COLO668 (cell line): ENCODE measurements at regions not wholly inside any gene's neighbourhood (a gene's known extent, or its start where the extent isn't known, plus 50 kb on each side); places are given as distances from the start of the nearest gene placed in this dataset.
"Not testable (repeated sequence)": the region's sequence is repeated elsewhere in the genome, so short reads cannot be mapped to it uniquely, and the experiment has no call there.

Experiments used
- DNase-seq: peaks from one replicate; lab custom pipeline; 2025; ENCODE audit not compliant: unreplicated experiment; lab: John Stamatoyannopoulos, UW

DNA sequence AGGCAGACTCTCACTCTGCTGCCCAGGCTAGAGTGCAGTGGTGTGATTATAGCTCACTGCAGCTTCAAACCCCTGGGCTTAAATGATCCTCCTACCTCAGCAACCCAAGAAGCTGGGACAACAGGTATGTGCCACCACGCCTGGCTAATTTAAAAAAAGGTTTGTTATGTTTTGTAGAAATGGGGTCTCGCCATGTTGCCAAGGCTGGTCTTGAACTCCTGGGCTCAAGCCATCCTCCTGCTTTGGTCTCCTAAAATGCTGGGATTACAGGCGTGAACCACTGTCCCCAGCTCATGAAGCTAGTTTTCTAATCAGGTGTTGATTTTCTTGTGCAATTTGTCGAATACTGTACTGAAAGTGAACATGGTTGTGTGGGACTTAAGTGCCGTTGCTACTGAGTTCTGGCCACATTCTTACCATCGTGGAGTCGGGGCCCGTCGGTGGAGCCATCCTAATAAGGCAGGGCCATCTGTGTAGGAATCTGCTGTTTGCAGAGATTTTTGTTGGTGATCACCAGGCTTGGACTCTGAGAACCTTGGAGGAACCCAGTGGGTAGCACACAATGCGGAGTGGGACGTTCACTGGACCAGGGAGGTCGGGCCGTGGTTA, 193.2 kb downstream of the GOLGA6L6 start:
- no peak for DNase-seq

GRCh38 chr15:20346082-20346805, 195.4 kb downstream of the GOLGA6L6 start:
- no peak for DNase-seq

GRCh38 chr15:20345401-20345958, 196.1 kb downstream of the GOLGA6L6 start:
- no peak for DNase-seq

GRCh38 chr15:20344601-20345400, 196.8 kb downstream of the GOLGA6L6 start:
- no peak for DNase-seq

DNA sequence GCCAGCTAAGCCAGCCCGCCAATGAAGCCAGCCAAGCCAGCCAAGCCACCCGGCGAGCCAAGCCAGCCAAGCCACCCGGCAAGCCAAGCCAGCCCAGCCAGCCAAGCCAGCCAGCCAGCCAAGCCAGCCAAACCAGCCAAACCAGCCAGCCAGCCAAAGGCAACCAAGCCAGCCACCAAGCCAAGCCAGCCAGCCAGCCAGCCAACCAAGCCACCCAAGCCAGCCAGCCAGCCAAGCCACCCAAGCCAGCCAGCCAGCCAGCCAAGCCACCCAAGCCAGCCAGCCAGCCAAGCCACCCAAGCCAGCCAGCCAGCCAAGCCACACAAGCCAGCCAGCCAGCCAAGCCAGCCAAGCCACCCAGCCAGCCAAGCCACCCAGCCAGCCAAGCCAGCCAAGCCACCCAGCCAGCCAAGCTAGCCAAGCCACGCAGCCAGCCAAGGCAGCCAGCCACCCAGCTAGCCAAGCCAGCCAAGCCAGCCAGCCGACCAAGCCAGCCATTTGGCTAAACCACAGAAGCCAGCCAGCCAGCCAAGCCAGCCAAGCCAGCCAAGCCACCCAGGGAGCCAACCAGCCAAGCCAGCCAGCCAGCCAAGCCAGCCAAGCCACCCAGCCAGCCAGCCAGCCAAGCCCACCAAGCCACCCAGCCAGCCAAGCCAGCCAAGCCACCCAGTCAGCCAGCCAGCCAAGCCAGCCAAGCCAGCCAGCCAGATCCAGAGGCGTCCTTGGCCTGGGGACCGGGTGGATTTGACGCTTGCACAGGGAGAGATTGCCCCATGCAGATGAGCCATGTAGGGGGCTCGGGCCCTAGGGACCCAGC, 198.0 kb downstream of the GOLGA6L6 start:
- not testable (repeated sequence) for DNase-seq

DNA sequence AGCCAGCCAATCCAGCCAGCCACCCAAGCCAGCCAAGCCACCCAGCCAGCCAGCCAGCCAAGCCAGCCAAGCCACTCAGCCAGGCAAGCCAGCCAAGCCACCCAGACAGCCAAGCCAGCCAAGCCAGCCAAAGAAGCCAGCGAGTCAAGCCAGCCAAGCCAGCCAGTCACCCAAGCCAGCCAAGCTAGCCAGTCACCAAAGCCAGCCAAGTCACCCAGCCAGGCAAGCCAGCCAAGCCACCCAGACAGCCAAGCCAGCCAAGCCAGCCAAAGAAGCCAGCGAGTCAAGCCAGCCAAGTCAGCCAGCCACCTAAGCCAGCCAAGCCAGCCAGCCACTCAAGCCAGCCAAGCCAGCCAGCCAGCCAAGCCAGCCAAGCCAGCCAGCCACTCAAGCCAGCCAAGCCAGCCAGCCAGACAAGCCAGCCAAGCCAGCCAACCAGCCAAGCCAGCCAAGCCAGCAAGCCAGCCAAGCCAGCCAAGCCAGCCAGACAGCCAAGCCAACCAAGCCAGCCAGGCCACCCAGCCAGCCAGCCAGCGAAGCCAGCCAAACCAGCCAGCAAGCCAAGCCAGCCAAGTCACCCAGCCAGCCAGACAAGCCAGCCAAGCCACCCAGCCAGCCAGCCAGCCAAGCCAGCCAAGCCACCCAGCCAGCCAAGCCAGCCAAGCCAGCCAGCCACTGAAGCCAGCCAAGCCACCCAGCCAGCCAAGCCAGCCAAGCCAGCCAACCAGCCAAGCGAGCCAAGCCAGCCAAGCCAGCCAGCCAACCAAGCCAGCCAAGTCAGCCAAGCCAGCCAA, 198.8 kb downstream of the GOLGA6L6 start:
- DNase-seq: not testable (repeated sequence)

- no peak for DNase-seq
Measured at GRCh38 chr15:20341901-20342600, 199.5 kb downstream of the GOLGA6L6 start.

- DNase-seq: no peak
Measured at GRCh38 chr15:20340931-20341661, 200.5 kb downstream of the GOLGA6L6 start.

GRCh38 chr15:20340331-20340811, 201.2 kb downstream of the GOLGA6L6 start:
- no peak for DNase-seq

DNA sequence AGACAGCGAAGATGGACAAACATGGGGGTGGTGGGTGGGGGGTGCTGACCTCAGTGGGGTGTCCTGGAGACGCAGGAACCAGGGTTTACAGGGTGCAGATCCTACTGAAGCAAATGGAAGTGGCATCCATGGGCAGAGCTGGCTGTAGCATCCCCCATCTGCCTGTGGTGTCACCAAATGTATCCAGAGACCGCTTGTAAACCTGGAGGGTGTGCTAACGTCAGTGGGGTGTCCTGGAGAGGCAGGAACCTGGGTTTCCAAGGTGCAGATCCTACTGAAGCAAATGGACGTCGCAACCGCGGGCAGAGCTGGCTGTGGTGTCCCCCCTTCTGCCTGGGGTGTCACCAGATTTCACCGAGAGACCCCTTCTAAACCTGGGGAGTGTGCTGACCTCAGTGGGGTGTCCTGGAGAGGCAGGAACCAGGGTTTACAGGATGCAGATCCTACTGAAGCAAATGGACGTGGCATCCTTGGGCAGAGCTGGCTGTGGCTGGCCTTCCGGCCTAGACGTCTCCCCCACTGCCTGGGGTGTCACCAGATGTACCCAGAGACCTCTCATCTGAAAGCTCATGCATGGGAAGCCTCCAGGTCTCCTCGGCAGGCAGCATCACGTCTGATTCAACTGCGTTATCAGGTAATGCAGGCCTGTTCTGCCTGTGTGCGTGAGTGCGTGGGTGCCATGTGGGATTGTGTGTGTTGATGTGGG, 202.4 kb downstream of the GOLGA6L6 start:
- DNase-seq: not testable (repeated sequence)

DNA sequence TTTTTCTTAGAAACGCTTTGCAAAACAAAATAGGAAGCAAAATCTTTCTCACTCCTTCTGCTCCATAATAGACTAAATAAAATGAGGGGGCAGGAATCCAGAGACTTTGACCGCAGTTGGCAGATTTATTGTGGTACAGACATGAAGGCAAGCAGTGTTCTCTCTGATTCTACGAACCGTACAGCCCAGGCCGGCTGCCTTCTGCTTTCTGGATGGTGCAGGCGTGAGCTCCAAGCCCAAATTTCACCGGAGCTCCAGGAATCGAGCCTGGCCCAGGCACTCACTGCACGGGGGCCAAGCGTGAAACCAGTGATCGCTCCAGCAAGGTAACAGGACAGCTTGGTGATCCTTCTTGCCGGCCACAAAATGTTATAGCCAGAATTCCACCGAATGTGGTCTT, 202.9 kb downstream of the GOLGA6L6 start:
- not testable (repeated sequence) for DNase-seq

GRCh38 chr15:20337238-20337637, 204.4 kb downstream of the GOLGA6L6 start:
- not testable (repeated sequence) for DNase-seq

DNA sequence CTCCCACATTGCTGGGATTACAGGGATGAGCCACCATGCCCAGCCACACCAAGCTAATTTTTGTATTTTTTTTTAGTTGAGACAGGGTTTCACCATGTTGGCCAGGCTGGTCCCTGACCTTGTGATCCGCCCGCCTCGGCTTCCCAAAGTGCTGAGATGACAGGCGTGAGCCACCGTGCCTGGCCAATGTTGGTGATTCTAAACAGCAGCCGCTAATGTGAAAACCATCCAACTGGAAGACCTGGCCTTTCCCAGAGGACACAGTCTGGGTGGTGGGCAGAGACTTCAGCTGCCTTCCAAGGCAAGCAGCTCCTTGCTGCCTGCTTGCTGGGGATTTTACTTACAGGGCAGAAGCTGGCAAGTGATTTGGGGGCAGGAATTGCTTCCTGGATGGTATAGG, 207.1 kb downstream of the GOLGA6L6 start:
- DNase-seq: not testable (repeated sequence)

DNA sequence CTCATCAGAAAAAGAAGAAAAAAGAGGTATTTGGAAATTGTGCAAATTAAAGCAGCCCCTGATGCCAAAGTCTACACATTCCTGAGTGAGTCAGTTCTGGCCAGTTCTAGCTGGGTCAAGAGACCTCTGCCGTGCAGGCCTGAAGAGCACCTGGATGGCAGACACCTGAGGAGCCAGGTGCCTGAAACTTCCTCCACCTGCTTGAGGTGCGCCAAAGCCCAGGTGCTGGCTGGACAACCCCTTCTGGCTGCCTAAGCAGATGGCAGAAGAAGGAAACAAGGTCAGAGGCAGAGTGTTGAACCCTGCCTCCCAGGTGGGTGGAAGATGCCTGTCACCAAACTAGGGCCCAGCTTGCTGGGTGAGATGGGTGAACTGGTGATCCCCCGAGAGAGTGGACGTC, 215.8 kb downstream of the GOLGA6L6 start:
- not testable (repeated sequence) for DNase-seq

DNA sequence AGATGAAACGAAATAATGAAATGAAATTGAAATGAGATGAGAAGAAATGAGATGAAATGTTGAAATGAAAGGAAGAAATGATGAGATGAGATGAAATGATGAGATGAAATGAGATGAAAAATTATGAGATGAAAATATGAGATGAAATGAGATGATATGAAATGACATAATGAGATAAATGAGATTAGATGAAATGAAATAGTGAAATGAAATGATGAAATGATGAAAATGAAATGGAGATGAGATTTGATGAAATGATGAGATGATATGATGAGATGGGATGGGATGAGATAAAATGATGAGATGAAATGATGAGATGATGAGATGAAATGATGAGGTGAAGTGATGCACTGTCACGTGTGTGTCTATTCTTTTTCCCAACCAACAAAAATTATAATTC, 224.5 kb downstream of the GOLGA6L6 start:
- not testable (repeated sequence) for DNase-seq

DNA sequence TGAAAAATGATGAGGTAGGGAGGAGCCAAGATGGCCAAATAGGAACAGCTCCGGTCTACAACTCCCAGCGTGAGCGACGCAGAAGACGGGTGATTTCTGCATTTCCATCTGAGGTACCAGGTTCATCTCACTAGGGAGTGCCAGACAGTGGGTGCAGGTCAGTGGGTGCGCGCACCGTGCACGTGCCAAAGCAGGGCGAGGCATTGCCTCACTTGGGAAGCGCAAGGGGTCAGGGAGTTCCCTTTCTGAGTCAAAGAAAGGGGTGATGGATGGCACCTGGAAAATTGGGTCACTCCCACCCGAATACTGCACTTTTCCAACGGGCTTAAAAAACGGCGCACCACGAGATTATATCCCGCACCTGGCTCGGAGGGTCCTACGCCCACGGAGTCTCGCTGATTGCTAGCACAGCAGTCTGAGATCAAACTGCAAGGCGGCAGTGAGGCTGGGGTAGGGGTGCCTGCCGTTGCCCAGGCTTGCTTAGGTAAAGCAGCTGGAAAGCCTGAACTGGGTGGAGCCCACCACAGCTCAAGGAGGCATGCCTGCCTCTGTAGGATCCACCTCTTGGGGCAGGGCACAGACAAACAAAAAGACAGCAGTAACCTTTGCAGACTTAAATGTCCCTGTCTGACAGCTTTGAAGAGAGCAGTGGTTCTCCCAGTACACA, 230.5 kb downstream of the GOLGA6L6 start:
- not testable (repeated sequence) for DNase-seq

- DNase-seq: no peak
Measured at GRCh38 chr15:20310603-20311002, 231.0 kb downstream of the GOLGA6L6 start.
